ENCODE measurements at regions not wholly inside any gene's neighbourhood (a gene's known extent, or its start where the extent isn't known, plus 50 kb on each side); places are given as distances from the start of the nearest gene placed in this dataset.
A peak's percentile ranks its signal among the peaks of the same experiment; 100 is the strongest.

DNA sequence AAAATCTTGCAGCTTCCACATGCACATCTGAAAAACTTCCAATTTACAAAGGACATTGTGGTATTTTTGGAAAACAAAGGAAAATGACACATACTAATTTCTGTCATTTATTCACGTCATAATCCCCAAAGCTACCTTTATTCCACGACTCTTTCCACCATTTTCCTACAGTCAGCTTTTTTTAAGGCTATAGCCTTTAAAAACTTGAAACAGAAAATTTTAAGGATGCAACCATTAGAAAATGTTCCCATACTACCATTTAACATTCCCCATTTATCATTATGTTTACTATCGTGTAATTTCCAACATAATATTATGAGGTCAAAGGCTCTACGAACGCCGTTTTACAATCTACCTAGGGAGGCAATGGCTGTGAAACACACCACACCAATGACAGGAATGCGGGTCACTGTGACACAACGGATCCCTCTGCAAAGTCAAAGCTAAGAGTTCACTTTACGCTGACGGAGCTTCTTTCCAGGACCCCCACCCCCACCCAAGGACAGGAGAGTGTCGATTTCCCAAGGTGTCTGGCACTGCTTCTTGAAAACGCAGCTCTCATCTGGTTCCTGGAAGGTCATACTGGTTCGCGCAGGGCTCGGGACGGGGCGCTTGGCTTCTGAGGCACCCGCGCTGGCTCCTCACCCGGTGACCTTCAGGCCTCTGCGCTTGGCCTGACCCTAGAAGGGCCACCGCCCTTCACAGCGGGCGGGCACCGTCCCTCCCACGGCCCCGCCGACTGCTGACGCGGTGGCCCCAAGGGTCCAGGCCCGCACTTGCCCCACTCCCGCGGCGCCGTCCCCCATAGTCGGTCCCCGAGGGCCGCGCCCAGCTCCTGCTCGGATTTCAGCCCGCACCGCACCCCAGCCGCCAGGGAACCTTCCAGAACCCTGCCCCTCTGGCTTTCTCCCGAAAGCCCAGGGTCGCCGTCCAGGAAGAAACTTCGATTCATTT, 50.5 kb upstream of the ATF3 start:
- H3K27ac ChIP-seq (ENCODE audit: insufficient read depth, low read depth, low read length, poor library complexity, severe bottlenecking) = no peak overlapping the region
- peaks cover 5% of the 10 kb centered on the region for H3K4me1 ChIP-seq (ENCODE audit: control insufficient read depth, insufficient read depth, low read length)
- H3K4me3 ChIP-seq (ENCODE audit: insufficient read depth, low read depth, low read length) = peak overlapping the region; percentile 49
- H3K9me3 ChIP-seq (ENCODE audit: control insufficient read depth, low read length) = no peaks in the 10 kb centered on the region
- 10% methylated on average over 47 of the region's 47 CpGs for WGBS, 2 experiments
- H3K36me3 ChIP-seq (ENCODE audit: control insufficient read depth, insufficient read depth, low read length) = no peaks in the 10 kb centered on the region
- H3K27me3 ChIP-seq (ENCODE audit: control insufficient read depth, insufficient read depth, low read length, poor library complexity, severe bottlenecking) = peaks cover 21% of the 10 kb centered on the region

DNA sequence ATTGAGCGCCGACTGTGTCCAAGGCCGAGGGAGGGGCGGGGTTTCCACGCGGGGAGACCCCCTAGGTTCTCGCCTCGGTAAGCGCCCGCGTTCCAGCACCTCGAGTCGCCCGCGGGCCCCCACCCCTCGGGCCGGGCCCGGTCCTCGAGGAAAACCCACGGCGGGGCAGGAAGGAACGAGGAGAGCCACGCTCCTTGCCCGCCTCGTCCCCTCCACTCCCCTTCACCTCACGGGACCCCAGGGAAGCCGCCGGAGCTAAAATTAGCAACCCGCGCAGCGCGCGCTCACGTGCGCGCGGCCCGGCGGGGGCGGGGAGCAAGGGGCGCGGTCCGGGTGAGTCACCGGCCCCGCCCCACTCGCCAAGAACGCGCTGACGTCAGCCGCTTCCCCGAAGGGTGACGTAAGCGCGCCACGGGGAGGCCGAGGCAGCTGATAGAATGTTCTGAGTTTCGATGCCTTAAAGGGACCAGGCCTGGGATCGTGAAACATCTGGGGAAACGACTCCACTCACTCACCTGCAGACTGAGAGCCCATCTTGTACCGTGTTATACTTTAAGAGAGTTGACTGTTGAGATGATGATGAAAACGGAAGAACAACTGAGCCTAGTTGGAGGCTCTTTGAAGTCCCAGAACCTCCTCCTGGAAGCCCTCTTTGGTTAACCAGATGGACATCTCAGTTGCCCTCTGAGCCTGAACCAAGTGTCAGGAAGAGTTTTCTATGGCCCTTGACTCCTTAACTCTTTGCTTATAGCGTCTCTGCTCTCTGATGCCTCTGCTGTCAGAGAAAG, 49.7 kb upstream of the ATF3 start:
- no peaks in the 10 kb centered on the region for H3K9me3 ChIP-seq (ENCODE audit: control insufficient read depth, low read length)
- H3K36me3 ChIP-seq (ENCODE audit: control insufficient read depth, insufficient read depth, low read length) = no peaks in the 10 kb centered on the region
- no peak overlapping the region for H3K27ac ChIP-seq (ENCODE audit: insufficient read depth, low read depth, low read length, poor library complexity, severe bottlenecking)
- H3K4me3 ChIP-seq (ENCODE audit: insufficient read depth, low read depth, low read length) = peak overlapping the region; percentile 49
- 4 to 5% methylated on average over 62 of the region's 62 CpGs for WGBS, 2 experiments
- peaks cover 5% of the 10 kb centered on the region for H3K4me1 ChIP-seq (ENCODE audit: control insufficient read depth, insufficient read depth, low read length)
- peaks cover 21% of the 10 kb centered on the region for H3K27me3 ChIP-seq (ENCODE audit: control insufficient read depth, insufficient read depth, low read length, poor library complexity, severe bottlenecking)

Data from ectodermal cell (in vitro differentiated cells).